HG03571 (cell line): ENCODE measurements at regions not wholly inside any gene's neighbourhood (a gene's known extent, or its start where the extent isn't known, plus 50 kb on each side); places are given as distances from the start of the nearest gene placed in this dataset.
A peak's percentile ranks its signal among the peaks of the same experiment; 100 is the strongest.
"Not testable (repeated sequence)": the region's sequence is repeated elsewhere in the genome, so short reads cannot be mapped to it uniquely, and the experiment has no call there.

ENCODE experiments used
- ATAC-seq: cut with Tn5 transposase; IDR thresholded peaks from one replicate; pipeline ENCODE4 v1.9.1; 2021; ENCODE audit not compliant: unreplicated experiment

- no peak for ATAC-seq
These were observed 249.1 kb upstream of the PGRMC2 start for GRCh38 chr4:128536746-128537145.

- ATAC-seq, result not testable (repeated sequence)
These were observed 247.9 kb upstream of the PGRMC2 start for GRCh38 chr4:128535510-128535909.

- ATAC-seq, result no peak
These were observed 241.4 kb upstream of the PGRMC2 start for GRCh38 chr4:128528793-128529553.

GRCh38 chr4:128527946-128528576 is 240.4 kb upstream of the PGRMC2 start:
- no peak for ATAC-seq

- no peak for ATAC-seq
These were observed 239.7 kb upstream of the PGRMC2 start for GRCh38 chr4:128527351-128527750.

- no peak for ATAC-seq
These were observed 238.5 kb upstream of the PGRMC2 start for GRCh38 chr4:128525992-128526630.

GRCh38 chr4:128525387-128525786 is 237.8 kb upstream of the PGRMC2 start:
- ATAC-seq, result no peak

- no peak for ATAC-seq
These were observed 236.7 kb upstream of the PGRMC2 start for GRCh38 chr4:128524311-128524710.

- ATAC-seq, result no peak
These were observed 234.1 kb upstream of the PGRMC2 start for GRCh38 chr4:128521648-128522111.

GRCh38 chr4:128521156-128521555 is 233.5 kb upstream of the PGRMC2 start:
- no peak for ATAC-seq

- ATAC-seq, result no peak
These were observed 231.7 kb upstream of the PGRMC2 start for GRCh38 chr4:128519163-128519830.

- peak; percentile 90 for ATAC-seq
These were observed 230.3 kb upstream of the PGRMC2 start for GRCh38 chr4:128517739-128518510.

- no peak for ATAC-seq
These were observed 229.6 kb upstream of the PGRMC2 start for GRCh38 chr4:128517096-128517738.

- no peak for ATAC-seq
These were observed 228.8 kb upstream of the PGRMC2 start for GRCh38 chr4:128516301-128516969.

GRCh38 chr4:128513664-128514484 is 226.3 kb upstream of the PGRMC2 start:
- no peak for ATAC-seq

GRCh38 chr4:128512767-128513322 is 225.2 kb upstream of the PGRMC2 start:
- ATAC-seq, result no peak

GRCh38 chr4:128512161-128512560 is 224.5 kb upstream of the PGRMC2 start:
- no peak for ATAC-seq

- ATAC-seq, result no peak
These were observed 223.2 kb upstream of the PGRMC2 start for GRCh38 chr4:128510850-128511249.
